Spleen (tissue), 11 donors: ENCODE measurements at regions not wholly inside any gene's neighbourhood (a gene's known extent, or its start where the extent isn't known, plus 50 kb on each side); places are given as distances from the start of the nearest gene placed in this dataset.

Experiments used
- DNase-seq: peaks from one replicate; pipeline ENCODE4 v3.0.0-alpha.2; 2020
- H3K27ac ChIP-seq, 8 donors: fragments of 200-600 bp; sonication (generic) in 7 of 8; 1 replicate in 4 of 8; 2 replicates in 4 of 8; pipeline versions ENCODE4 v1.5.0 to v1.8.0; 2016 to 2021; ENCODE audit warnings: inconsistent platforms in 4 of 8, mild to moderate bottlenecking in 4 of 8, moderate library complexity in 1 of 8
- H3K27me3 ChIP-seq, 7 donors: fragments of 200-600 bp; sonication (generic) in 6 of 7; replicated peaks in 1 of 7; 1 replicate in 4 of 7; 2 replicates in 3 of 7; pipeline versions ENCODE4 v1.5.0 to v1.8.0; 2016 to 2021; ENCODE audit warnings: inconsistent platforms in 3 of 7, mild to moderate bottlenecking in 1 of 7
- H3K36me3 ChIP-seq, 6 donors: fragments of 200-600 bp; sonication (generic) in 5 of 6; 1 replicate in 4 of 6; 2 replicates in 2 of 6; pipeline versions ENCODE4 v1.5.0 to v1.8.0; 2016 to 2021; ENCODE audit warnings: inconsistent platforms in 2 of 6
- H3K4me1 ChIP-seq, 6 donors: fragments of 200-600 bp; sonication (generic) in 5 of 6; 1 replicate in 3 of 6; 2 replicates in 3 of 6; pipeline versions ENCODE4 v1.5.0 to v1.8.0; 2016 to 2021; ENCODE audit warnings: inconsistent platforms in 3 of 6
- H3K4me3 ChIP-seq, 8 donors: fragments of 200-600 bp; sonication (generic) in 7 of 8; 1 replicate in 4 of 8; 2 replicates in 4 of 8; pipeline versions ENCODE4 v1.5.0 to v1.8.0; 2016 to 2021; ENCODE audit warnings: inconsistent platforms in 4 of 8, mild to moderate bottlenecking in 4 of 8, moderate library complexity in 2 of 8
- H3K9me3 ChIP-seq, 8 donors: fragments of 200-600 bp; sonication (generic) in 7 of 8; 1 replicate in 4 of 8; 2 replicates in 4 of 8; pipeline versions ENCODE4 v1.5.0 to v1.8.0; 2016 to 2021; ENCODE audit warnings: inconsistent platforms in 4 of 8
- POLR2A ChIP-seq, 3 donors: fragments of 450-650 bp; IDR thresholded peaks; one replicate each; pipeline ENCODE4 v1.5.1; 2017; ENCODE audit warnings: antibody characterized with exemption in 3 of 3, mild to moderate bottlenecking in 1 of 3
- POLR2AphosphoS5 ChIP-seq, 3 donors: sonication (generic); formaldehyde crosslinking; IDR thresholded peaks; one replicate each; pipeline ENCODE4 v1.5.1; 2017; ENCODE audit warnings: antibody characterized with exemption in 3 of 3
- WGBS, 5 donors: extraction: QIAGEN DNeasy Blood & Tissue Kit in 3 of 5; methylation state at CpG; one replicate each; pipeline versions ENCODE4 v1.1.5 to v1.1.7; 2013 to 2018; 5-methylcytosine and 5-hydroxymethylcytosine counted together
- intact Hi-C: fragments of 100-400 bp; cut with DNase I; formaldehyde crosslinking; loops from one replicate; pipeline ENCODE4 v1.15.0; 2023; ENCODE audit warnings: low total_unique reads
- TF ChIP-seq, protein P1 (sequence below), 11 experiments: fragments of 200-600 bp in 7 of 11; fragments of 450-650 bp in 4 of 11; sonication (generic) in 4 of 11; IDR thresholded peaks in 8 of 11; conservative IDR thresholded peaks in 3 of 11; 1 replicate in 7 of 11; 2 replicates in 4 of 11; pipeline versions ENCODE4 v1.4.0 to v1.8.0; 2016 to 2021; ENCODE audit warnings: antibody characterized with exemption in 11 of 11, inconsistent platforms in 4 of 11, mild to moderate bottlenecking in 1 of 11
- donor health status: healthy with polysubstance abuse.
- donor health status: DM: no; HTN: no; CAD: no; lungs with moderate emphysema.
- donor health status: DM: no; HTN: no; CAD: no.
- donor health status: Bipolar disorder and iron deficiency.
- donor health status: healthy.
- donor health status: DM: no; HTN: no; CAD: no.
- donor health status: DM: yes; HTN: yes; CAD: no.

DNA sequence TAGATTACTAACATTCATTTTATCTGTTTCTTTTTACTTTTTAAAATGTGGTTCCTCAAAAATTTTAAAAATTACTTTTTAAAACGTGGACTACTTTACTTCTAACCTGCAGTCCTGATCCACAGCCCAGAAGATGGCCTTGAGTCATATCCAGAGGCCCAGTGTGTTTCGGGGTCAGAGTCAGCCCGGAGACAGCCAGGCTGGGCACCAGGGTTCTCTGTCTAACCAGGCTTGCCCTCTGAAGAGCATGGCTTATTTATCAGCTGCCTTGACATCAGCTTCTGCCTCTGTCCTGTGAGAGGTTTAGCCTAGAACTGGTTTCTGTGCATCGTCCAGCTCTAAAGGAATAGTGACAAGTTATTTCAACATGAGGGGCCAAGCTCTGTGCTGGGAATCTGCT lies 332.0 kb downstream of the FGF9 start:
- no peak overlapping the region for H3K27ac ChIP-seq
- peaks cover 0 to 25% (median 0%) of the 10 kb centered on the region in 7 donors for H3K27me3 ChIP-seq
- no peak for DNase-seq
- no peaks in the 10 kb centered on the region for H3K36me3 ChIP-seq
- TF ChIP-seq, protein P1, sequence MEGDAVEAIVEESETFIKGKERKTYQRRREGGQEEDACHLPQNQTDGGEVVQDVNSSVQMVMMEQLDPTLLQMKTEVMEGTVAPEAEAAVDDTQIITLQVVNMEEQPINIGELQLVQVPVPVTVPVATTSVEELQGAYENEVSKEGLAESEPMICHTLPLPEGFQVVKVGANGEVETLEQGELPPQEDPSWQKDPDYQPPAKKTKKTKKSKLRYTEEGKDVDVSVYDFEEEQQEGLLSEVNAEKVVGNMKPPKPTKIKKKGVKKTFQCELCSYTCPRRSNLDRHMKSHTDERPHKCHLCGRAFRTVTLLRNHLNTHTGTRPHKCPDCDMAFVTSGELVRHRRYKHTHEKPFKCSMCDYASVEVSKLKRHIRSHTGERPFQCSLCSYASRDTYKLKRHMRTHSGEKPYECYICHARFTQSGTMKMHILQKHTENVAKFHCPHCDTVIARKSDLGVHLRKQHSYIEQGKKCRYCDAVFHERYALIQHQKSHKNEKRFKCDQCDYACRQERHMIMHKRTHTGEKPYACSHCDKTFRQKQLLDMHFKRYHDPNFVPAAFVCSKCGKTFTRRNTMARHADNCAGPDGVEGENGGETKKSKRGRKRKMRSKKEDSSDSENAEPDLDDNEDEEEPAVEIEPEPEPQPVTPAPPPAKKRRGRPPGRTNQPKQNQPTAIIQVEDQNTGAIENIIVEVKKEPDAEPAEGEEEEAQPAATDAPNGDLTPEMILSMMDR (IDR thresholded peaks at IDR 0.05 in 8 of 11, conservative IDR thresholded peaks at IDR 0.05 in 3 of 11): no peak
- TF ChIP-seq POLR2AphosphoS5 (IDR thresholded peaks at IDR 0.05): no peak
- TF ChIP-seq POLR2A (IDR thresholded peaks at IDR 0.05): no peak
- H3K9me3 ChIP-seq: peaks cover 0 to 4% (median 0%) of the 10 kb centered on the region in 8 donors
- 62 to 76% (median 69%) methylated on average over 4 of the region's 4 CpGs for WGBS, 5 donors
- intact Hi-C loops: no loop called here
- no peak overlapping the region for H3K4me3 ChIP-seq
- H3K4me1 ChIP-seq: no peaks in the 10 kb centered on the region

DNA sequence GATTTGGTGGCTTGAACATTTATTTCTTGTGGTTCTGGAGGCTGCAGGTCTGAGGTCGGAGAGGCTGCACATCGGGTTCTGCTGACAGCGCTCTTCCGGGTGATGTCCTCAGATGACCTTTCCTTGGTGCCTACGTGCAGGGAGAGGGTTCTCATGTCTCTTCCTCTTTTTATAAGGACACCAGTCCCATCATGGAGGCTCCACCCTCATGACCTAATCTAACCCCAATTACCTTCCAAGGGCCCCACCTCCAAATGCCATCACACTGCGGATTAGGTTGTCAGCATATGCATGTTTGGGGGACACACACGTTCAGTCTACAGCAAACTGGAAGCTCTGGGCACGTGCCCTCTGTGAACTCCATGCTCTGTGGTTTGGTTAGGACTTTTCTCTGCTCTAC lies 338.6 kb downstream of the FGF9 start:
- DNase-seq: no peak
- H3K27me3 ChIP-seq: no peaks in the 10 kb centered on the region
- no peaks in the 10 kb centered on the region for H3K36me3 ChIP-seq
- WGBS, 5 donors: 66 to 77% (median 69%) methylated on average over 8 of the region's 8 CpGs
- peak overlapping the region in 3 of 8 donors; percentile 1 to 38 (median 36) for H3K27ac ChIP-seq
- no peak overlapping the region for H3K4me3 ChIP-seq
- H3K9me3 ChIP-seq: peaks cover 0 to 4% (median 0%) of the 10 kb centered on the region in 8 donors
- TF ChIP-seq, protein P1 (IDR thresholded peaks at IDR 0.05 in 8 of 11, conservative IDR thresholded peaks at IDR 0.05 in 3 of 11): no peak
- TF ChIP-seq POLR2AphosphoS5 (IDR thresholded peaks at IDR 0.05): peak in 1 of 3 donors; percentile 44
- TF ChIP-seq POLR2A (IDR thresholded peaks at IDR 0.05): no peak
- no peaks in the 10 kb centered on the region for H3K4me1 ChIP-seq
- intact Hi-C loops: no loop called here

DNA sequence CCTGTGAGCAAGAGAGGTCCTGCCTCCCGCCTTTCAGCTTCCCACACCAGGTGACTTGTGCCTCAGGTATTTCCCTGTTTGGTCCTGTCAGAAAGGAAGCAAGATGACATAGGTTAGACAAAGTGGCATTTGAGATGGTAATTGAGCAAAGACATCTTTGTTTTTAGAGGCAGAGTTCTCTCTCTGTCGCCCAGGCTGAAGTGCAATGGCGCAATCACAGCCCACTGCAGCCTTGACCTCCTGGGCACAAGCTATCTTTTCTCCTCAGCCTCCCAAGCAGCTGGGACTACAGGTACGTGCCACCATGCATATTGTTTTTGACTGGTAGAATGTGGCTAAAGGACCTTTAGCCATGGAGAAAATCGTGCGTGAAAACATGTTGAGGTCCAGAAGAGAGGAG lies 339.1 kb downstream of the FGF9 start:
- Histone ChIP-seq H3K4me1 (no peaks in the 10 kb centered on the region), H3K27me3 (no peaks in the 10 kb centered on the region), H3K9me3 (peaks cover 0 to 4% (median 0%) of the 10 kb centered on the region in 8 donors), H3K27ac (peak overlapping the region in 3 of 8 donors; percentile 1 to 38 (median 36)), H3K36me3 (no peaks in the 10 kb centered on the region), H3K4me3 (no peak overlapping the region)
- 82 to 90% (median 86%) methylated on average over 6 of the region's 6 CpGs for WGBS, 5 donors
- DNase-seq: no peak
- TF ChIP-seq, protein P1 (IDR thresholded peaks at IDR 0.05 in 8 of 11, conservative IDR thresholded peaks at IDR 0.05 in 3 of 11): no peak
- TF ChIP-seq POLR2AphosphoS5 (IDR thresholded peaks at IDR 0.05) (no peak), POLR2A (IDR thresholded peaks at IDR 0.05) (no peak)
- intact Hi-C loops: no loop called here

DNA sequence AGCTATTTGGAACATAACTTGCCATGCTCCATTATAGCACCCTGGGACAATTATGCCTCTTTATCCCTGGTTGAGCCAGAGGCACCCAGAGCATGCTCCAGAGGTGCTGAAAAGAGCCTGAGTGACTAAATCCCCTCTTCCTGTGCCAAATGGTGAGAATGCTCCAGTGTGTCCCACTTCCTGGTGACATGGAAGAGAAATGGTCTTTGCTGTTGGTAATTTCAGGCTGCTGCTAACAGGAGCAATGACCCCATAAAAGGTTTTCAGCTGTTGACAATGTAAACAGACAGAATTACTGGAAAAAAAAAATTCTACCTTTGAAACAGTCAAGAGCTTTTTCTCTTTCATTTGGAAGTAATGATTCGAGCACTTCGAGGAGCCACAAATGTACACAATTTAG lies 341.8 kb downstream of the FGF9 start:
- Histone ChIP-seq H3K4me3 (no peak overlapping the region), H3K27ac (no peak overlapping the region), H3K9me3 (peaks cover 0 to 2% (median 0%) of the 10 kb centered on the region in 8 donors), H3K36me3 (no peaks in the 10 kb centered on the region), H3K27me3 (no peaks in the 10 kb centered on the region), H3K4me1 (peaks cover 0 to 8% (median 0%) of the 10 kb centered on the region in 6 donors)
- WGBS, 5 donors: 47 to 71% (median 66%) methylated on average over 2 of the region's 2 CpGs
- DNase-seq: no peak
- intact Hi-C loops: no loop called here
- TF ChIP-seq POLR2AphosphoS5 (IDR thresholded peaks at IDR 0.05) (no peak), POLR2A (IDR thresholded peaks at IDR 0.05) (no peak)
- TF ChIP-seq, protein P1 (IDR thresholded peaks at IDR 0.05 in 8 of 11, conservative IDR thresholded peaks at IDR 0.05 in 3 of 11): no peak
